GM10248 (cell line): ENCODE measurements at regions not wholly inside any gene's neighbourhood (a gene's known extent, or its start where the extent isn't known, plus 50 kb on each side); places are given as distances from the start of the nearest gene placed in this dataset.

Source experiments
- CTCF ChIA-PET: fragments of 300-600 bp; sonication (Branson Sonifier 250); formaldehyde crosslinking; extraction: SDS; loops from one replicate; lab custom pipeline; 2021; ENCODE audit warnings: antibody characterized with exemption; lab: Yijun Ruan, JAX
- POLR2A ChIA-PET: fragments of 350-650 bp; sonication (Branson Sonifier 250); formaldehyde crosslinking; extraction: SDS; loops from one replicate; lab custom pipeline; 2020; ENCODE audit warnings: antibody characterized with exemption; lab: Yijun Ruan, JAX
- DNase-seq: peaks from one replicate; pipeline ENCODE4 v3.0.0; 2012; ENCODE audit errors: extremely low spot score
- CTCF ChIP-seq: IDR thresholded peaks from 2 replicates; pipeline ENCODE4 v1.5.1; 2012; ENCODE audit warnings: mild to moderate bottlenecking, low read depth; ENCODE audit errors: extremely low read depth, missing control alignments, control extremely low read depth

- ChIA-PET CTCF (no interaction called here), POLR2A (no interaction called here)
- TF ChIP-seq CTCF: no peak
- no peak for DNase-seq
Observed at GRCh38 chr10:64977915-64978314, 1456.7 kb downstream of the REEP3 start.

GRCh38 chr10:64996886-64997285 lies 1475.7 kb downstream of the REEP3 start:
- DNase-seq: no peak
- ChIA-PET POLR2A (no interaction called here), CTCF (no interaction called here)
- no peak for TF ChIP-seq CTCF

- no peak for TF ChIP-seq CTCF
- no peak for DNase-seq
- CTCF ChIA-PET: interaction anchor here (0.8 to 2.4 kb wide), 2 partner anchors 11 to 15 kb away, joined by 3 to 7 read pairs; no protein-coding TSS in a partner anchor
Observed at GRCh38 chr10:65010845-65011244, 1489.6 kb downstream of the REEP3 start.

GRCh38 chr10:65017523-65017922 lies 1496.3 kb downstream of the REEP3 start:
- ChIA-PET POLR2A (no interaction called here), CTCF (no interaction called here)
- no peak for DNase-seq
- TF ChIP-seq CTCF: no peak

More at GRCh38 chr10:65010845-65011244, 1489.6 kb downstream of the REEP3 start:
- POLR2A ChIA-PET: no interaction called here

- TF ChIP-seq CTCF: no peak
- CTCF ChIA-PET: no interaction called here
- POLR2A ChIA-PET: no interaction called here
- DNase-seq: no peak
Observed at GRCh38 chr10:65024886-65025285, 1503.7 kb downstream of the REEP3 start.

GRCh38 chr10:65030263-65030662 lies 1509.1 kb downstream of the REEP3 start:
- CTCF ChIA-PET: interaction anchor here (0.8 kb wide), 1 partner anchor 10 kb away, joined by 3 read pairs; no protein-coding TSS in a partner anchor
- POLR2A ChIA-PET: no interaction called here
- DNase-seq: no peak
- no peak for TF ChIP-seq CTCF
